HepG2 (cell line): ENCODE measurements at regions not wholly inside any gene's neighbourhood (a gene's known extent, or its start where the extent isn't known, plus 50 kb on each side); places are given as distances from the start of the nearest gene placed in this dataset.

Experiments used
- ATAC-seq: fragments of 200-7000 bp; cut with Tn5 transposase; 3 replicates; pipeline ENCODE4 v1.9.1; 2020; ENCODE audit warnings: mild to moderate bottlenecking, moderate library complexity
- BruUV-seq: library from RNA; stranded (reverse); fragments of 400-500 nt; replicated peaks from 2 replicates; lab custom pipeline; 2021; lab: Mats Ljungman, UMichigan
- CTCF ChIA-PET: fragments of 300-600 bp; formaldehyde crosslinking; extraction: SDS; loops from one replicate; lab custom pipeline; 2021; ENCODE audit warnings: low total read pairs, inconsistent platforms, low intra/inter-chr PET ratio; lab: Yijun Ruan, JAX
- POLR2A ChIA-PET: fragments of 350-600 bp; sonication (Branson Sonifier 250); formaldehyde crosslinking; loops from one replicate; lab custom pipeline; 2020; ENCODE audit warnings: antibody characterized with exemption, inconsistent platforms; lab: Yijun Ruan, JAX
- DNase-seq: peaks from one replicate; pipeline ENCODE4 v3.0.0-alpha.2; 2015; ENCODE audit warnings: low spot score
- FAIRE-seq: peaks from 3 replicates; lab custom pipeline; 2011; peaks lifted over from hg19 to GRCh38; lab: Jason Lieb, UNC
- H2AFZ ChIP-seq: one replicate; pipeline ENCODE4 v1.6.1; 2011; ENCODE audit warnings: low read length, inconsistent platforms
- H3K27ac ChIP-seq: fragments of 300-600 bp; 3 replicates; pipeline ENCODE4 v1.8.0; 2011; ENCODE audit warnings: mixed run types, mild to moderate bottlenecking, mixed read lengths, low read length, inconsistent platforms; ENCODE audit not compliant: insufficient read depth; ENCODE audit errors: extremely low read length
- H3K27me3 ChIP-seq, 2 experiments: fragments of 200-600 bp in 1 of 2; 2 replicates in 1 of 2; 3 replicates in 1 of 2; pipeline versions ENCODE4 v1.6.0 to v1.8.0; 2011; ENCODE audit warnings: low read length in 2 of 2, mild to moderate bottlenecking in 2 of 2, moderate library complexity in 2 of 2, inconsistent platforms in 1 of 2; ENCODE audit not compliant: insufficient read depth in 2 of 2, control insufficient read depth in 1 of 2
- H3K36me3 ChIP-seq, 2 experiments: fragments of 200-600 bp in 1 of 2; replicated peaks in 1 of 2; 2 replicates in 1 of 2; 3 replicates in 1 of 2; pipeline versions ENCODE4 v1.5.1 to v1.8.0; 2011; ENCODE audit warnings: low read length in 2 of 2, inconsistent platforms in 1 of 2; ENCODE audit not compliant: insufficient read depth in 2 of 2, control insufficient read depth in 1 of 2
- H3K4me1 ChIP-seq: 2 replicates; pipeline ENCODE4 v1.5.1; 2012; ENCODE audit warnings: low read length, inconsistent platforms; ENCODE audit not compliant: insufficient read depth
- H3K4me2 ChIP-seq: 2 replicates; pipeline ENCODE4 v1.6.0; 2011; ENCODE audit warnings: low read depth, low read length, inconsistent platforms
- H3K4me3 ChIP-seq, 3 experiments: fragments of 200-600 bp in 1 of 3; sonication (generic), shearing (Covaris generic) in 1 of 3; replicated peaks in 1 of 3; 2 replicates each; pipeline ENCODE4 v1.5.1; 2011 to 2016; ENCODE audit warnings: low read length in 3 of 3, inconsistent platforms in 2 of 3, low read depth in 2 of 3, mild to moderate bottlenecking in 2 of 3, control low read depth in 1 of 3, mixed read lengths in 1 of 3; ENCODE audit not compliant: insufficient read depth in 1 of 3
- H3K79me2 ChIP-seq: one replicate; pipeline ENCODE4 v1.6.1; 2011; ENCODE audit warnings: low read length, inconsistent platforms; ENCODE audit not compliant: insufficient read depth
- H3K9ac ChIP-seq: 2 replicates; pipeline ENCODE4 v1.6.0; 2011; ENCODE audit warnings: mild to moderate bottlenecking, low read depth, low read length, inconsistent platforms; ENCODE audit not compliant: insufficient read depth
- H3K9me3 ChIP-seq: 2 replicates; pipeline ENCODE4 v1.5.1; 2012; ENCODE audit warnings: mild to moderate bottlenecking, low read length
- H4K20me1 ChIP-seq: 2 replicates; pipeline ENCODE4 v1.6.0; 2011; ENCODE audit warnings: inconsistent platforms, mild to moderate bottlenecking, low read length, moderate library complexity; ENCODE audit not compliant: insufficient read depth
- GABPB1 ChIP-seq: IDR thresholded peaks from 2 replicates; pipeline ENCODE4 v1.6.1; 2016; ENCODE audit warnings: mild to moderate bottlenecking, missing genetic modification reagents, moderate library complexity, missing compliant biosample characterization
- HIVEP1 ChIP-seq: sonication (generic); formaldehyde crosslinking; IDR thresholded peaks from 2 replicates; pipeline ENCODE4 v1.4.0; 2020; ENCODE audit warnings: mild to moderate bottlenecking, missing genetic modification reagents
- HMGXB4 ChIP-seq, 2 experiments: sonication (generic) in 1 of 2; formaldehyde crosslinking in 1 of 2; IDR thresholded peaks; 2 replicates each; pipeline versions ENCODE4 v1.4.0 to v1.6.1; 2018 to 2020; ENCODE audit warnings: missing genetic modification reagents in 2 of 2, borderline replicate concordance in 1 of 2, low read depth in 1 of 2, mild to moderate bottlenecking in 1 of 2, missing biosample characterization in 1 of 2
- HOXA5 ChIP-seq: sonication (generic); formaldehyde crosslinking; IDR thresholded peaks from 2 replicates; pipeline ENCODE4 v1.4.0; 2020; ENCODE audit warnings: missing genetic modification reagents
- NFE2L1 ChIP-seq: sonication (generic); formaldehyde crosslinking; IDR thresholded peaks from 2 replicates; pipeline ENCODE4 v1.4.0; 2020; ENCODE audit warnings: missing genetic modification reagents, mild to moderate bottlenecking, borderline replicate concordance
- NRL ChIP-seq: sonication (generic); formaldehyde crosslinking; IDR thresholded peaks from 2 replicates; pipeline ENCODE4 v1.5.0; 2020; ENCODE audit warnings: missing genetic modification reagents, mild to moderate bottlenecking, moderate library complexity, borderline replicate concordance
- REL ChIP-seq: sonication (generic); formaldehyde crosslinking; conservative IDR thresholded peaks from 2 replicates; pipeline ENCODE4 v1.8.0; 2022; ENCODE audit warnings: mild to moderate bottlenecking, missing genetic modification reagents, moderate library complexity
- RFX1 ChIP-seq: fragments of 450-650 bp; IDR thresholded peaks from 2 replicates; pipeline ENCODE4 v1.6.1; 2017
- SAP130 ChIP-seq: IDR thresholded peaks from 2 replicates; pipeline ENCODE4 v1.6.1; 2016; ENCODE audit warnings: low read depth
- SIN3B ChIP-seq: fragments of 150-350 bp; IDR thresholded peaks from 2 replicates; pipeline ENCODE4 v1.6.1; 2014; ENCODE audit warnings: low read length
- TBX3 ChIP-seq: fragments of 450-650 bp; IDR thresholded peaks from 2 replicates; pipeline ENCODE4 v1.6.1; 2017; ENCODE audit warnings: antibody characterized with exemption, mild to moderate bottlenecking, inconsistent platforms, borderline replicate concordance
- TEF ChIP-seq: sonication (generic); formaldehyde crosslinking; IDR thresholded peaks from 2 replicates; pipeline ENCODE4 v1.5.0; 2020; ENCODE audit warnings: missing genetic modification reagents
- ZBTB26 ChIP-seq: IDR thresholded peaks from 2 replicates; pipeline ENCODE4 v1.6.1; 2016; ENCODE audit warnings: missing compliant biosample characterization, missing genetic modification reagents, borderline replicate concordance
- ZMYM2 ChIP-seq: sonication (generic); formaldehyde crosslinking; IDR thresholded peaks from 2 replicates; pipeline ENCODE4 v1.8.0; 2022; ENCODE audit warnings: mild to moderate bottlenecking, missing genetic modification reagents
- ZNF547 ChIP-seq: sonication (generic); formaldehyde crosslinking; IDR thresholded peaks from 2 replicates; pipeline ENCODE4 v1.5.1; 2020; ENCODE audit warnings: mild to moderate bottlenecking, missing genetic modification reagents
- ZNF775 ChIP-seq: sonication (generic); formaldehyde crosslinking; IDR thresholded peaks from 2 replicates; pipeline ENCODE4 v1.4.0; 2020; ENCODE audit warnings: missing genetic modification reagents, mild to moderate bottlenecking, moderate library complexity, borderline replicate concordance
- WGBS: methylation state at CpG from one replicate; pipeline ENCODE4 v1.1.6; 2017; ENCODE audit warnings: low lambda C conversion rate; 5-methylcytosine and 5-hydroxymethylcytosine counted together
- in situ Hi-C: cut with HindIII; loops from 2 replicates; pipeline ENCODE4 v1.10.0; 2017; ENCODE audit warnings: low pct_unique_long_range_greater_than_20kb; ENCODE audit not compliant: extremely low pct_ligation_motif_present
- intact Hi-C: fragments of 100-400 bp; cut with micrococcal nuclease; formaldehyde crosslinking; loops from one replicate; pipeline ENCODE4 v1.10.0; 2022; ENCODE audit not compliant: unreplicated experiment
- TF ChIP-seq, protein P1 (sequence below): sonication (generic); formaldehyde crosslinking; IDR thresholded peaks from 2 replicates; pipeline ENCODE4 v1.8.1; 2023; ENCODE audit warnings: missing genetic modification reagents, mild to moderate bottlenecking, borderline replicate concordance
- TF ChIP-seq, protein P2 (sequence below): sonication (generic); formaldehyde crosslinking; IDR thresholded peaks from 2 replicates; pipeline ENCODE4 v1.4.0; 2020; ENCODE audit warnings: missing genetic modification reagents, borderline replicate concordance

DNA sequence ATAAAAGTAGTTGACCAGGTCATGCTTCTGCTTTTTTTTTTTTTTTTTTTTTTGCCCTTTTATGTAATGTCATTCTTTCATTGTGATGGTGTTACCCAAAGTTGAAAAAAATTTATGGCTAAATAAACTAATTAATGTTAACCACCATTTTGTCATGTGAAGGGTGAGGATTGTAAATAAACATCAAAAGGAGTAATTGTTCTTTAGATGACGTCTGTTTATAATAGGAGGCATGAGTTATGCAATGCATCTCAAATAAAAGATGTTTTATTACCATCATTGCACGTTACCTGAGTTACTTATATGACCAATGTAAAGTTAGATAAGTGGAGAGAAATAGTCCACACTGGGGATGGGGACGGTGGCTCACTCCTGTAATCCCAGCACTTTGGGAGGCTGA, 349.9 kb upstream of the PDE3A start (continued):
- TF ChIP-seq REL (no peak), SIN3B (no peak)
- TF ChIP-seq, protein P1, sequence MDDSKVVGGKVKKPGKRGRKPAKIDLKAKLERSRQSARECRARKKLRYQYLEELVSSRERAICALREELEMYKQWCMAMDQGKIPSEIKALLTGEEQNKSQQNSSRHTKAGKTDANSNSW (CRISPR knock-in tag): no peak

DNA sequence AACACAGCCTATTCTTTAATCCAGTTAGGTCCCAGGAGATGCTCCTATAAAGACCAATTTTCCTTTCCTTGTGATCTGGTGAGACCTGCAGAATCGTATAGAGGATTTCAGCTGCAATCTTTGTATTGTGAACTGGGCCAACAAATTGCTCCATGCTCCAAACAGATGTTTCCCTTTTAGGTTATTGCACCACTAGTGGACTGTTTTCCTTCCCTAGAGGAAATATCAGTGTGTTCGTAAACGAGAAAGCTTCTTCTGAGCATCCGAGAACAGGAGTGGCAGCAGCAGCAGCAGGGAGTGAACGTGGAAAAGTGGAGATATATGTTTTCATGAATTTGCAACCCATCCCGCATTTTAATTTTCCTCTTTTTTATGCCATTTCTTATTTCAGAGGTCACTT, 344.1 kb upstream of the PDE3A start:
- no peak overlapping the region for H3K27ac ChIP-seq
- no peaks in the 10 kb centered on the region for H3K27me3 ChIP-seq
- no peak for DNase-seq
- H3K9ac ChIP-seq: no peak overlapping the region
- in situ Hi-C loops: no loop called here
- no peak overlapping the region for H2AFZ ChIP-seq
- BruUV-seq: no TSS peak
- H3K36me3 ChIP-seq: no peaks in the 10 kb centered on the region
- FAIRE-seq: no peak
- no peaks in the 10 kb centered on the region for H3K9me3 ChIP-seq
- H3K4me3 ChIP-seq: no peak overlapping the region
- no peak for ATAC-seq
- POLR2A ChIA-PET: no interaction called here
- H3K4me1 ChIP-seq: no peaks in the 10 kb centered on the region
- intact Hi-C loops: no loop called here
- 19% methylated on average over 6 of the region's 6 CpGs for WGBS
- CTCF ChIA-PET: no interaction called here
- H3K4me2 ChIP-seq: no peak overlapping the region
- H4K20me1 ChIP-seq: no peaks in the 10 kb centered on the region
- no peaks in the 10 kb centered on the region for H3K79me2 ChIP-seq
- TF ChIP-seq HOXA5 (no peak), RFX1 (no peak), HMGXB4 (CRISPR knock-in tag; IDR thresholded peaks at IDR 0.05; ENCODE audit: borderline replicate concordance in 1 of 2, low read depth in 1 of 2) (no peak), ZBTB26 (no peak), TEF (CRISPR knock-in tag) (no peak), ZNF775 (CRISPR knock-in tag) (no peak), ZMYM2 (CRISPR knock-in tag) (no peak), NRL (CRISPR knock-in tag) (no peak), SAP130 (CRISPR knock-in tag) (no peak), HIVEP1 (CRISPR knock-in tag) (no peak), NFE2L1 (CRISPR knock-in tag) (no peak), GABPB1 (no peak), ZNF547 (no peak), TBX3 (no peak)
- TF ChIP-seq, protein P2, sequence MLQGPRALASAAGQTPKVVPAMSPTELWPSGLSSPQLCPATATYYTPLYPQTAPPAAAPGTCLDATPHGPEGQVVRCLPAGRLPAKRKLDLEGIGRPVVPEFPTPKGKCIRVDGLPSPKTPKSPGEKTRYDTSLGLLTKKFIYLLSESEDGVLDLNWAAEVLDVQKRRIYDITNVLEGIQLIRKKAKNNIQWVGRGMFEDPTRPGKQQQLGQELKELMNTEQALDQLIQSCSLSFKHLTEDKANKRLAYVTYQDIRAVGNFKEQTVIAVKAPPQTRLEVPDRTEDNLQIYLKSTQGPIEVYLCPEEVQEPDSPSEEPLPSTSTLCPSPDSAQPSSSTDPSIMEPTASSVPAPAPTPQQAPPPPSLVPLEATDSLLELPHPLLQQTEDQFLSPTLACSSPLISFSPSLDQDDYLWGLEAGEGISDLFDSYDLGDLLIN: no peak
